ENCODE measurements at regions not wholly inside any gene's neighbourhood (a gene's known extent, or its start where the extent isn't known, plus 50 kb on each side); places are given as distances from the start of the nearest gene placed in this dataset.

DNA sequence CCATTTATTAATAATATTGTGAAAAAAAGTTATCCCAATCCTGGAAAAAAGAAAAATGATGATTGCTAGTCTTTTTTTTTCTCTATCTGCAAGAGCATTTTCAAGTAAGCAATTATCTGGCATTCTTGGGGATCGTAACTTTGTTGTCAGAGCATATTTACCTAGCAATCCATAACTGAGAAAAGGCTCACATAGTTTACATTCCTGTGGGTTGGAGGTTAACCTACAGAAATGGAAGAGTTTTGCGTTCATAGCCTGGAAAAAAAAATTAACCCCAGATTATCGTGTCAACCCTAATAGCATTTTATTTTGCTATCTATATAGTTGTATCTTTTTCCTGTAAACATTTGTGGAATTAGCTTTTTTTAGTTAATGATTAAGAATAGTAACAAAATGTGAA, 292.3 kb downstream of the DAD1 start:
- Histone ChIP-seq H3K27ac (ENCODE audit: low read depth in 1 of 2, low read length in 2 of 2) (no peak overlapping the region), H3K9me3 (ENCODE audit: control insufficient read depth in 4 of 4, low read length in 3 of 4) (no peaks in the 10 kb centered on the region), H3K36me3 (ENCODE audit: control insufficient read depth in 4 of 4, insufficient read depth in 3 of 4, low read depth in 1 of 4, low read length in 3 of 4) (no peaks in the 10 kb centered on the region), H3K4me3 (ENCODE audit: low read depth in 1 of 3, low read length in 3 of 3) (no peak overlapping the region), H3K9ac (ENCODE audit: low read depth in 1 of 2, low read length in 2 of 2) (no peak overlapping the region), H3K4me1 (ENCODE audit: control insufficient read depth in 4 of 4, insufficient read depth in 4 of 4, low read length in 3 of 4) (no peaks in the 10 kb centered on the region), H3K27me3 (ENCODE audit: control insufficient read depth in 4 of 4, insufficient read depth in 4 of 4, low read length in 3 of 4) (peaks cover 0 to 3% (median 0%) of the 10 kb centered on the region in 4 donors)
- 20% methylated on average over 3 of the region's 3 CpGs for WGBS
- TF ChIP-seq, protein P1, sequence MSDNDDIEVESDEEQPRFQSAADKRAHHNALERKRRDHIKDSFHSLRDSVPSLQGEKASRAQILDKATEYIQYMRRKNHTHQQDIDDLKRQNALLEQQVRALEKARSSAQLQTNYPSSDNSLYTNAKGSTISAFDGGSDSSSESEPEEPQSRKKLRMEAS (IDR thresholded peaks at IDR 0.05), result no peak
- TF ChIP-seq FOXA2 (IDR thresholded peaks at IDR 0.05) (no peak), RAD21 (IDR thresholded peaks at IDR 0.05) (no peak), TAF1 (conservative IDR thresholded peaks at IDR 0.05) (no peak), NR2F2 (IDR thresholded peaks at IDR 0.05) (no peak), REST (IDR thresholded peaks at IDR 0.05) (no peak), HNF4G (IDR thresholded peaks at IDR 0.05) (no peak), GABPA (IDR thresholded peaks at IDR 0.05 in 1 of 2, conservative IDR thresholded peaks at IDR 0.05 in 1 of 2) (no peak), JUND (IDR thresholded peaks at IDR 0.05) (no peak)
- DNase-seq (ENCODE audit: low spot score), result no peak

DNA sequence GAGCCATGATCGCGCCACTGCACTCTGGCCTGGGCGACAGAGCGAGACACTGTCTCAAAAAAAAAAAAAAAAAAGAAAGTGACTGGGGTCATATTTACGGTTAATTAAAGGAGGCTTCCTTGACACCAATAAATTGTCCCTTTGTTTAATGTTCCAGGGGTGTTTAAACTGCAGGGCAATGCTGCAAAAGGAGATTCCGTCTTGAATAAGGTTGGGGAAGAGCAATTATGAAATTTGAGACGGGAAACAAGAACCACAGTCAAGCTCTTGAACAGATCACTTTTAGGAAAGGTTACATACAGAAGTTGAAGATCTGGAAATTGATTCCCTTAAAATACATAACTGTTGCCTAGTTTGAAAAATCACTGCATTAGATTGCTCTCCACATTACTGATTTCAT, 292.9 kb downstream of the DAD1 start:
- no peak for DNase-seq (ENCODE audit: low spot score)
- Histone ChIP-seq H3K27me3 (ENCODE audit: control insufficient read depth in 4 of 4, insufficient read depth in 4 of 4, low read length in 3 of 4) (peaks cover 0 to 3% (median 0%) of the 10 kb centered on the region in 4 donors), H3K4me1 (ENCODE audit: control insufficient read depth in 4 of 4, insufficient read depth in 4 of 4, low read length in 3 of 4) (no peaks in the 10 kb centered on the region), H3K9ac (ENCODE audit: low read depth in 1 of 2, low read length in 2 of 2) (no peak overlapping the region), H3K27ac (ENCODE audit: low read depth in 1 of 2, low read length in 2 of 2) (no peak overlapping the region), H3K9me3 (ENCODE audit: control insufficient read depth in 4 of 4, low read length in 3 of 4) (no peaks in the 10 kb centered on the region), H3K4me3 (ENCODE audit: low read depth in 1 of 3, low read length in 3 of 3) (no peak overlapping the region), H3K36me3 (ENCODE audit: control insufficient read depth in 4 of 4, insufficient read depth in 3 of 4, low read depth in 1 of 4, low read length in 3 of 4) (no peaks in the 10 kb centered on the region)
- TF ChIP-seq NR2F2 (IDR thresholded peaks at IDR 0.05), result no peak
- no peak for TF ChIP-seq FOXA1 (IDR thresholded peaks at IDR 0.05)
- TF ChIP-seq GABPA (IDR thresholded peaks at IDR 0.05 in 1 of 2, conservative IDR thresholded peaks at IDR 0.05 in 1 of 2), result no peak
- no peak for TF ChIP-seq SP1 (IDR thresholded peaks at IDR 0.05)
- TF ChIP-seq, protein P2, sequence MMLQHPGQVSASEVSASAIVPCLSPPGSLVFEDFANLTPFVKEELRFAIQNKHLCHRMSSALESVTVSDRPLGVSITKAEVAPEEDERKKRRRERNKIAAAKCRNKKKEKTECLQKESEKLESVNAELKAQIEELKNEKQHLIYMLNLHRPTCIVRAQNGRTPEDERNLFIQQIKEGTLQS (IDR thresholded peaks at IDR 0.05), result no peak
- no peak for TF ChIP-seq HNF4A (conservative IDR thresholded peaks at IDR 0.05)
- WGBS, result 74% methylated on average over 7 of the region's 7 CpGs

DNA sequence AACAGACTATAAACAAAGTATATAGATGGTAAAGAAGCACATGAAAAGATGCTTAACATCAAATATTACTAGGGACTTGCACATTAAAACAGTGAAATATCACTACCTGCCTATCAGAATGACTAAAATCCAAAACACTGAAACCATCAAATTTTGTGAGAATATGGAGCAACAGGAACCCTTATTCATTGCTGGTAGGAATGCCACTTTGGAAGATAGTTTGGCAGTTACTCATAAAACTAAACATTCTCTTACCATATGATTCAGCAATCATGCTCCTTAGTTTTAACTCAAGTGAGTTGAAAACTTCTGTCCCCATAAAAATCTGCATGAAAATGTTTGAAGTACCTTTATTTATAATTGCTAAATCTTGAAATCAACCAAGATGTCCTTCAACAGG, 297.6 kb downstream of the DAD1 start:
- TF ChIP-seq FOXA2 (IDR thresholded peaks at IDR 0.05) (no peak), RXRA (IDR thresholded peaks at IDR 0.05) (no peak), HNF4G (IDR thresholded peaks at IDR 0.05) (no peak), SP1 (IDR thresholded peaks at IDR 0.05) (no peak), JUND (IDR thresholded peaks at IDR 0.05) (no peak), NR2F2 (IDR thresholded peaks at IDR 0.05) (no peak), REST (IDR thresholded peaks at IDR 0.05) (no peak), CTCF (IDR thresholded peaks at IDR 0.05; ENCODE audit: low read depth, low read length, missing input control) (no peak), FOXA1 (IDR thresholded peaks at IDR 0.05) (no peak), GABPA (IDR thresholded peaks at IDR 0.05 in 1 of 2, conservative IDR thresholded peaks at IDR 0.05 in 1 of 2) (no peak), HNF4A (conservative IDR thresholded peaks at IDR 0.05) (no peak), EGR1 (IDR thresholded peaks at IDR 0.05; ENCODE audit: low read depth in 2 of 2) (no peak)
- TF ChIP-seq, protein P1 (IDR thresholded peaks at IDR 0.05), result no peak
- H3K36me3 ChIP-seq (ENCODE audit: control insufficient read depth in 4 of 4, insufficient read depth in 3 of 4, low read depth in 1 of 4, low read length in 3 of 4), result no peaks in the 10 kb centered on the region
- peaks cover 0 to 2% (median 0%) of the 10 kb centered on the region in 4 donors for H3K27me3 ChIP-seq (ENCODE audit: control insufficient read depth in 4 of 4, insufficient read depth in 4 of 4, low read length in 3 of 4)
- H3K27ac ChIP-seq (ENCODE audit: low read depth in 1 of 2, low read length in 2 of 2), result no peak overlapping the region
- H3K9ac ChIP-seq (ENCODE audit: low read depth in 1 of 2, low read length in 2 of 2), result no peak overlapping the region
- DNase-seq (ENCODE audit: low spot score), result no peak
- H3K4me3 ChIP-seq (ENCODE audit: low read depth in 1 of 3, low read length in 3 of 3), result no peak overlapping the region
- H3K4me1 ChIP-seq (ENCODE audit: control insufficient read depth in 4 of 4, insufficient read depth in 4 of 4, low read length in 3 of 4), result no peaks in the 10 kb centered on the region
- H3K9me3 ChIP-seq (ENCODE audit: control insufficient read depth in 4 of 4, low read length in 3 of 4), result no peaks in the 10 kb centered on the region

Measured in liver (tissue), 8 donors.